ENCODE measurements at regions not wholly inside any gene's neighbourhood (a gene's known extent, or its start where the extent isn't known, plus 50 kb on each side); places are given as distances from the start of the nearest gene placed in this dataset.

GRCh38 chr12:76193961-76194360, 109.5 kb upstream of the NAP1L1 start:
- TF ChIP-seq CTCF (IDR thresholded peaks at IDR 0.05; ENCODE audit: low read length) (no peak), EZH2phosphoT487 (IDR thresholded peaks at IDR 0.05; ENCODE audit: low read length) (no peak), EZH2 (optimal IDR thresholded peaks at IDR 0.05; ENCODE audit: low read depth, low read length) (no peak)
